ENCODE measurements at regions not wholly inside any gene's neighbourhood (a gene's known extent, or its start where the extent isn't known, plus 50 kb on each side); places are given as distances from the start of the nearest gene placed in this dataset.

GRCh38 chr5:54707841-54708240, 190.3 kb downstream of the SNX18 start:
- CTCF ChIA-PET: interaction anchor here (1.3 kb wide), 1 partner anchor 8 kb away, joined by 3 read pairs; no protein-coding TSS in a partner anchor

GRCh38 chr5:54705994-54706653, 188.6 kb downstream of the SNX18 start:
- no peak for TF ChIP-seq CTCF (IDR thresholded peaks at IDR 0.05; ENCODE audit: insufficient read depth, low read depth, low read length)
- Histone ChIP-seq H3K27me3 (ENCODE audit: control insufficient read depth, insufficient read depth, low read length) (no peaks in the 10 kb centered on the region), H3K36me3 (ENCODE audit: control insufficient read depth, insufficient read depth, low read length) (no peaks in the 10 kb centered on the region), H3K4me3 (ENCODE audit: low read depth, low read length) (no peak overlapping the region)
- DNase-seq (ENCODE audit: low read depth): no peak
- POLR2A ChIA-PET: interaction anchor here (0.6 kb wide), 1 partner anchor 179 kb away, joined by 3 read pairs; no protein-coding TSS in a partner anchor
- CTCF ChIA-PET: no interaction called here

More at GRCh38 chr5:54707841-54708240, 190.3 kb downstream of the SNX18 start:
- TF ChIP-seq CTCF (IDR thresholded peaks at IDR 0.05; ENCODE audit: insufficient read depth, low read depth, low read length): no peak
- Histone ChIP-seq H3K27me3 (ENCODE audit: control insufficient read depth, insufficient read depth, low read length) (no peaks in the 10 kb centered on the region), H3K36me3 (ENCODE audit: control insufficient read depth, insufficient read depth, low read length) (no peaks in the 10 kb centered on the region), H3K4me3 (ENCODE audit: low read depth, low read length) (no peak overlapping the region)
- no peak for DNase-seq (ENCODE audit: low read depth)
- POLR2A ChIA-PET: no interaction called here

- Histone ChIP-seq H3K4me3 (ENCODE audit: low read depth, low read length) (no peak overlapping the region), H3K27me3 (ENCODE audit: control insufficient read depth, insufficient read depth, low read length) (no peaks in the 10 kb centered on the region), H3K36me3 (ENCODE audit: control insufficient read depth, insufficient read depth, low read length) (no peaks in the 10 kb centered on the region)
- ChIA-PET POLR2A (no interaction called here), CTCF (interaction anchor here (1.3 kb wide), 1 partner anchor 20 kb away, joined by 4 read pairs; no protein-coding TSS in a partner anchor)
- DNase-seq (ENCODE audit: low read depth): no peak
- TF ChIP-seq CTCF (IDR thresholded peaks at IDR 0.05; ENCODE audit: insufficient read depth, low read depth, low read length): no peak
Observed at GRCh38 chr5:54704825-54705224, 187.3 kb downstream of the SNX18 start.

GRCh38 chr5:54704333-54704732, 186.8 kb downstream of the SNX18 start:
- DNase-seq (ENCODE audit: low read depth): no peak
- TF ChIP-seq CTCF (IDR thresholded peaks at IDR 0.05; ENCODE audit: insufficient read depth, low read depth, low read length): no peak
- H3K36me3 ChIP-seq (ENCODE audit: control insufficient read depth, insufficient read depth, low read length): no peaks in the 10 kb centered on the region
- no peak overlapping the region for H3K4me3 ChIP-seq (ENCODE audit: low read depth, low read length)
- no peaks in the 10 kb centered on the region for H3K27me3 ChIP-seq (ENCODE audit: control insufficient read depth, insufficient read depth, low read length)
- ChIA-PET POLR2A (no interaction called here), CTCF (interaction anchor here (1.3 to 1.8 kb wide), 2 partner anchors 21 to 188 kb away, joined by 4 to 11 read pairs; partner anchors contain the start of gene SNX18)

GRCh38 chr5:54703565-54704255, 186.2 kb downstream of the SNX18 start:
- no peak for DNase-seq (ENCODE audit: low read depth)
- Histone ChIP-seq H3K27me3 (ENCODE audit: control insufficient read depth, insufficient read depth, low read length) (no peaks in the 10 kb centered on the region), H3K4me3 (ENCODE audit: low read depth, low read length) (no peak overlapping the region), H3K36me3 (ENCODE audit: control insufficient read depth, insufficient read depth, low read length) (no peaks in the 10 kb centered on the region)
- ChIA-PET CTCF (interaction anchor here (0.6 to 1.8 kb wide), 5 partner anchors 8 to 187 kb away, joined by 3 to 11 read pairs (median 3); partner anchors contain the start of gene SNX18), POLR2A (interaction anchor here (0.6 kb wide), 1 partner anchor 75 kb away, joined by 3 read pairs; no protein-coding TSS in a partner anchor)
- no peak for TF ChIP-seq CTCF (IDR thresholded peaks at IDR 0.05; ENCODE audit: insufficient read depth, low read depth, low read length)
